K562 (cell line): ENCODE measurements at regions not wholly inside any gene's neighbourhood (a gene's known extent, or its start where the extent isn't known, plus 50 kb on each side); places are given as distances from the start of the nearest gene placed in this dataset.

Source experiments
- ATAC-seq: fragments of 200-7000 bp; cut with Tn5 transposase; 3 replicates; pipeline ENCODE4 v1.9.1; 2020; ENCODE audit warnings: moderate library complexity
- BruUV-seq: library from RNA; stranded (reverse); fragments of 400-500 nt; replicated peaks from 2 replicates; lab custom pipeline; 2021; lab: Mats Ljungman, UMichigan
- CTCF ChIA-PET: fragments of 300-600 bp; formaldehyde crosslinking; extraction: SDS; loops from one replicate; lab custom pipeline; 2021; ENCODE audit warnings: low intra/inter-chr PET ratio; lab: Yijun Ruan, JAX
- POLR2A ChIA-PET: fragments of 300-600, 350-650 bp; sonication (Branson Sonifier 250); formaldehyde crosslinking; extraction: SDS; loops from one replicate; lab custom pipeline; 2021; ENCODE audit warnings: antibody characterized with exemption, inconsistent platforms; lab: Yijun Ruan, JAX
- DNase-seq, 4 experiments: peaks; one replicate each; pipeline versions ENCODE4 v3.0.0 to v3.0.0-alpha.2; 2011 to 2018; ENCODE audit warnings: low spot score in 3 of 4, mixed read lengths in 3 of 4; ENCODE audit errors: extremely low read depth in 1 of 4
- FAIRE-seq: peaks from 2 replicates; lab custom pipeline; 2011; peaks lifted over from hg19 to GRCh38; lab: Jason Lieb, UNC
- H2AFZ ChIP-seq: 2 replicates; pipeline ENCODE4 v1.6.0; 2011; ENCODE audit warnings: low read depth, low read length, control low read depth, inconsistent platforms
- H3K27ac ChIP-seq: fragments of 200-600 bp; 3 replicates; pipeline ENCODE4 v1.8.0; 2011; ENCODE audit warnings: low read depth, mild to moderate bottlenecking, control low read depth, inconsistent platforms, low read length, moderate library complexity, mixed read lengths; ENCODE audit errors: extremely low read depth
- H3K27me3 ChIP-seq, 2 experiments: fragments of 300-600 bp in 1 of 2; 2 replicates in 1 of 2; 3 replicates in 1 of 2; pipeline versions ENCODE4 v1.6.0 to v1.8.0; 2011; ENCODE audit warnings: inconsistent platforms in 2 of 2, low read length in 2 of 2, mild to moderate bottlenecking in 1 of 2, mixed read lengths in 1 of 2, moderate library complexity in 1 of 2; ENCODE audit not compliant: control insufficient read depth in 2 of 2, insufficient read depth in 2 of 2
- H3K36me3 ChIP-seq: fragments of 300-600 bp; 3 replicates; pipeline ENCODE4 v1.8.0; 2011; ENCODE audit warnings: mild to moderate bottlenecking, low read length, inconsistent platforms; ENCODE audit not compliant: control insufficient read depth, insufficient read depth
- H3K4me1 ChIP-seq, 2 experiments: fragments of 200-600 bp in 1 of 2; replicated peaks in 1 of 2; 2 replicates in 1 of 2; 3 replicates in 1 of 2; pipeline versions ENCODE4 v1.5.1 to v1.8.0; 2011; ENCODE audit warnings: inconsistent platforms in 2 of 2, low read length in 2 of 2, mild to moderate bottlenecking in 1 of 2, mixed read lengths in 1 of 2, moderate library complexity in 1 of 2; ENCODE audit not compliant: control insufficient read depth in 2 of 2, insufficient read depth in 2 of 2
- H3K4me2 ChIP-seq: 2 replicates; pipeline ENCODE4 v1.6.1; 2011; ENCODE audit warnings: low read length, control low read depth, inconsistent platforms, mixed read lengths; ENCODE audit not compliant: insufficient read depth
- H3K4me3 ChIP-seq: fragments of 200-600 bp; sonication (generic), shearing (Covaris generic); 2 replicates; pipeline ENCODE4 v1.5.1; 2016; ENCODE audit warnings: control low read depth, inconsistent platforms
- H3K79me2 ChIP-seq: fragments of 200-600 bp; 3 replicates; pipeline ENCODE4 v1.8.0; 2011; ENCODE audit warnings: low read length, inconsistent platforms; ENCODE audit not compliant: control insufficient read depth, insufficient read depth
- H3K9ac ChIP-seq, 2 experiments: 2 replicates each; pipeline versions ENCODE4 v1.6.0 to v1.6.1; 2011; ENCODE audit warnings: low read depth in 2 of 2, low read length in 2 of 2, control low read depth in 1 of 2, inconsistent platforms in 1 of 2, mild to moderate bottlenecking in 1 of 2, mixed read lengths in 1 of 2; ENCODE audit not compliant: insufficient read depth in 1 of 2
- H3K9me1 ChIP-seq: one replicate; pipeline ENCODE4 v1.6.0; 2011; ENCODE audit warnings: inconsistent platforms, mild to moderate bottlenecking, low read length, moderate library complexity; ENCODE audit not compliant: control insufficient read depth, insufficient read depth
- H3K9me3 ChIP-seq: replicated peaks from 2 replicates; pipeline ENCODE4 v1.5.1; 2011; ENCODE audit warnings: low read depth, low read length, inconsistent platforms; ENCODE audit not compliant: control insufficient read depth, insufficient read depth
- H4K20me1 ChIP-seq: replicated peaks from 2 replicates; pipeline ENCODE4 v1.6.1; 2011; ENCODE audit warnings: low read length, inconsistent platforms, mixed read lengths; ENCODE audit not compliant: control insufficient read depth, insufficient read depth
- GTF2E2 ChIP-seq: fragments of 200-800 bp; sonication (Bioruptor generic); IDR thresholded peaks from 2 replicates; pipeline ENCODE4 v1.6.1; 2016; ENCODE audit warnings: missing genetic modification characterization, missing compliant biosample characterization
- HMG20A ChIP-seq: fragments of 450-650 bp; formaldehyde crosslinking; conservative IDR thresholded peaks from 2 replicates; pipeline ENCODE4 v1.4.0; 2020; ENCODE audit warnings: mild to moderate bottlenecking, mixed read lengths
- NR3C1 ChIP-seq: sonication (generic); formaldehyde crosslinking; IDR thresholded peaks from 2 replicates; pipeline ENCODE4 v1.8.1; 2022; ENCODE audit warnings: missing genetic modification reagents
- PHTF2 ChIP-seq: fragments of 250-450 bp; sonication (Bioruptor Pico); IDR thresholded peaks from 2 replicates; pipeline ENCODE4 v1.5.0; 2021; ENCODE audit warnings: mild to moderate bottlenecking
- POLR2AphosphoS2 ChIP-seq: IDR thresholded peaks from 2 replicates; pipeline ENCODE4 v1.6.1; 2012; ENCODE audit warnings: low read length, improper control_type of control experiment
- POLR3A ChIP-seq: IDR thresholded peaks from 2 replicates; pipeline ENCODE4 v1.6.1; 2011; ENCODE audit warnings: borderline replicate concordance, mild to moderate bottlenecking, moderate library complexity; ENCODE audit not compliant: insufficient read length, insufficient read depth; ENCODE audit errors: extremely low read depth
- POLR3G ChIP-seq: IDR thresholded peaks from 2 replicates; pipeline ENCODE4 v1.6.1; 2011; ENCODE audit not compliant: insufficient read length, insufficient replicate concordance; ENCODE audit errors: extremely low read depth
- RFX5 ChIP-seq: IDR thresholded peaks from 2 replicates; pipeline ENCODE4 v1.6.1; 2011; ENCODE audit warnings: low read depth, mild to moderate bottlenecking, improper control_type of control experiment, low read length
- SRSF3 ChIP-seq: fragments of 200-400 bp; formaldehyde crosslinking; IDR thresholded peaks from 2 replicates; pipeline ENCODE4 v1.6.1; 2016; ENCODE audit warnings: mild to moderate bottlenecking, low read length, moderate library complexity; ENCODE audit not compliant: insufficient read depth
- STAT5A ChIP-seq: IDR thresholded peaks from 2 replicates; pipeline ENCODE4 v1.6.1; 2012; ENCODE audit warnings: low read length, inconsistent platforms, borderline replicate concordance
- TCF3 ChIP-seq: sonication (generic); formaldehyde crosslinking; IDR thresholded peaks from 2 replicates; pipeline ENCODE4 v1.4.0; 2020; ENCODE audit warnings: mild to moderate bottlenecking, missing genetic modification reagents
- TCFL5 ChIP-seq: fragments of 250-450 bp; sonication (Bioruptor Pico); conservative IDR thresholded peaks from 2 replicates; pipeline ENCODE4 v1.6.1; 2021; ENCODE audit warnings: mild to moderate bottlenecking, moderate library complexity, matching md5 sums
- ZBTB11 ChIP-seq, 3 experiments: fragments of 200-800 bp in 1 of 3; fragments of 250-450 bp in 1 of 3; fragments of 450-650 bp in 1 of 3; sonication (Bioruptor Pico) in 1 of 3; sonication (Bioruptor generic) in 1 of 3; formaldehyde crosslinking in 1 of 3; IDR thresholded peaks; 2 replicates each; pipeline versions ENCODE4 v1.6.1 to v1.8.0; 2016 to 2022; ENCODE audit warnings: mild to moderate bottlenecking in 2 of 3, missing genetic modification characterization in 2 of 3, missing compliant biosample characterization in 1 of 3, moderate library complexity in 1 of 3
- ZFP36 ChIP-seq: fragments of 150-350 bp; IDR thresholded peaks from 2 replicates; pipeline ENCODE4 v1.6.1; 2018; ENCODE audit warnings: low read length, low read depth; ENCODE audit not compliant: partially characterized antibody
- ZNF586 ChIP-seq: fragments of 450-650 bp; formaldehyde crosslinking; conservative IDR thresholded peaks from 2 replicates; pipeline ENCODE4 v1.4.0; 2020; ENCODE audit warnings: mild to moderate bottlenecking, moderate library complexity
- ZNF592 ChIP-seq: fragments of 450-650 bp; IDR thresholded peaks from 2 replicates; pipeline ENCODE4 v1.6.1; 2017; ENCODE audit warnings: antibody characterized with exemption, mild to moderate bottlenecking
- ZNF717 ChIP-seq: fragments of 250-450 bp; sonication (Bioruptor Pico); IDR thresholded peaks from 2 replicates; pipeline ENCODE4 v1.5.0; 2021
- ZNF780A ChIP-seq: fragments of 250-450 bp; sonication (Bioruptor Pico); IDR thresholded peaks from 2 replicates; pipeline ENCODE4 v1.5.0; 2021; ENCODE audit warnings: mild to moderate bottlenecking
- WGBS: fragments of 100-300 bp; shearing (Covaris generic); methylation state at CpG from one replicate; pipeline ENCODE4 v1.1.6; 2016; ENCODE audit warnings: low coverage, mixed read lengths; ENCODE audit not compliant: insufficient coverage; ENCODE audit errors: missing lambda C conversion rate; 5-methylcytosine and 5-hydroxymethylcytosine counted together
- in situ Hi-C: fragments of 300-500 bp; cut with MboI; formaldehyde crosslinking; loops from 4 replicates; pipeline ENCODE4 v1.15.0; 2018; ENCODE audit warnings: inconsistent platforms, mixed read lengths
- intact Hi-C: fragments of 100-400 bp; cut with micrococcal nuclease; formaldehyde crosslinking; loops from 2 replicates; pipeline ENCODE4 v1.14.2; 2022

- no peaks in the 10 kb centered on the region for H4K20me1 ChIP-seq
- no peaks in the 10 kb centered on the region for H3K9me1 ChIP-seq
- TF ChIP-seq TCFL5 (CRISPR knock-in tag) (no peak), RFX5 (no peak), POLR3G (no peak), ZBTB11 (CRISPR knock-in tag; IDR thresholded peaks at IDR 0.05) (no peak), GTF2E2 (tag) (no peak), NR3C1 (no peak), PHTF2 (CRISPR knock-in tag) (no peak), ZNF780A (CRISPR knock-in tag) (no peak), SRSF3 (no peak), STAT5A (no peak), ZNF586 (CRISPR knock-in tag) (no peak), POLR2AphosphoS2 (no peak), POLR3A (no peak), ZNF717 (no peak), ZNF592 (no peak), HMG20A (CRISPR knock-in tag) (no peak), TCF3 (CRISPR knock-in tag) (no peak), ZFP36 (no peak)
- TF ChIP-seq, all 486 proteins: peak for 0
- Histone ChIP-seq H3K4me2 (no peak overlapping the region), H3K4me3 (no peak overlapping the region), H3K27ac (no peak overlapping the region), H3K36me3 (no peaks in the 10 kb centered on the region), H3K9ac (no peak overlapping the region), H3K79me2 (no peaks in the 10 kb centered on the region), H3K27me3 (no peaks in the 10 kb centered on the region), H2AFZ (no peak overlapping the region), H3K9me3 (no peaks in the 10 kb centered on the region), H3K4me1 (no peaks in the 10 kb centered on the region)
- 0% methylated on average over 3 of the region's 3 CpGs for WGBS
- in situ Hi-C loops = no loop called here
- ATAC-seq = no peak
- CTCF ChIA-PET = no interaction called here
- POLR2A ChIA-PET = no interaction called here
- no peak for FAIRE-seq
- intact Hi-C loops = no loop called here
- no peak for DNase-seq
- no TSS peak for BruUV-seq
Measured at GRCh38 chr15:38882221-38882620, 317.6 kb upstream of the RASGRP1 start.
